HEK293 (cell line): ENCODE measurements at regions not wholly inside any gene's neighbourhood (a gene's known extent, or its start where the extent isn't known, plus 50 kb on each side); places are given as distances from the start of the nearest gene placed in this dataset.

Source experiments
- CTCF ChIA-PET: fragments of 350-600 bp; formaldehyde crosslinking; extraction: SDS; loops from one replicate; lab custom pipeline; 2021; ENCODE audit warnings: antibody characterized with exemption; lab: Yijun Ruan, JAX
- POLR2A ChIA-PET: fragments of 300-600 bp; formaldehyde crosslinking; extraction: SDS; loops from one replicate; lab custom pipeline; 2020; ENCODE audit warnings: antibody characterized with exemption, inconsistent platforms; lab: Yijun Ruan, JAX
- H3K27ac ChIP-seq: fragments of 200-500 bp; sonication (Bioruptor generic); 2 replicates; pipeline ENCODE4 v1.5.1; 2014; ENCODE audit warnings: low read depth, low read length, control low read depth, inconsistent platforms; ENCODE audit errors: extremely low read depth
- H3K36me3 ChIP-seq, 2 experiments: fragments of 200-500 bp in 1 of 2; sonication (Bioruptor generic) in 1 of 2; 1 replicate in 1 of 2; 2 replicates in 1 of 2; pipeline ENCODE4 v1.5.1; 2014 to 2017; ENCODE audit warnings: inconsistent platforms in 2 of 2, low read length in 2 of 2; ENCODE audit not compliant: control insufficient read depth in 2 of 2, insufficient read depth in 1 of 2
- H3K4me1 ChIP-seq: fragments of 200-500 bp; sonication (Bioruptor generic); 2 replicates; pipeline ENCODE4 v1.5.1; 2014; ENCODE audit warnings: mild to moderate bottlenecking, low read length, inconsistent platforms; ENCODE audit not compliant: control insufficient read depth, insufficient read depth
- H3K4me3 ChIP-seq: 2 replicates; pipeline ENCODE4 v1.5.1; 2011; ENCODE audit warnings: low read depth, mild to moderate bottlenecking, control low read depth, low read length, moderate library complexity
- H3K9me3 ChIP-seq: fragments of 200-500 bp; sonication (Bioruptor generic); 2 replicates; pipeline ENCODE4 v1.5.1; 2014; ENCODE audit warnings: low read depth, low read length, inconsistent platforms; ENCODE audit not compliant: control insufficient read depth, insufficient read depth
- BCL11B ChIP-seq: fragments of 450-650 bp; formaldehyde crosslinking; IDR thresholded peaks from 2 replicates; pipeline ENCODE4 v1.5.1; 2016; ENCODE audit warnings: low read depth, missing biosample characterization, missing genetic modification characterization
- EGR2 ChIP-seq: fragments of 450-650 bp; formaldehyde crosslinking; IDR thresholded peaks from 2 replicates; pipeline ENCODE4 v1.5.1; 2016; ENCODE audit warnings: low read depth, missing biosample characterization, missing genetic modification characterization
- GLI2 ChIP-seq: fragments of 450-650 bp; formaldehyde crosslinking; IDR thresholded peaks from 2 replicates; pipeline ENCODE4; 2017; ENCODE audit warnings: missing biosample characterization, missing genetic modification characterization, low read depth, borderline replicate concordance
- HOXD13 ChIP-seq: sonication (generic); formaldehyde crosslinking; IDR thresholded peaks from 2 replicates; pipeline ENCODE4 v1.8.0; 2022; ENCODE audit warnings: missing genetic modification reagents, borderline replicate concordance
- OVOL3 ChIP-seq: fragments of 450-650 bp; formaldehyde crosslinking; IDR thresholded peaks from 2 replicates; pipeline ENCODE4 v1.5.1; 2016; ENCODE audit warnings: missing biosample characterization, missing genetic modification characterization
- SCRT1 ChIP-seq: fragments of 450-650 bp; formaldehyde crosslinking; IDR thresholded peaks from 2 replicates; pipeline ENCODE4 v1.5.1; 2016; ENCODE audit warnings: missing biosample characterization, missing genetic modification characterization, borderline replicate concordance
- ZBTB21 ChIP-seq: fragments of 450-650 bp; formaldehyde crosslinking; IDR thresholded peaks from 2 replicates; pipeline ENCODE4 v1.5.1; 2017; ENCODE audit warnings: missing biosample characterization, missing genetic modification characterization
- ZFP69B ChIP-seq: fragments of 450-650 bp; formaldehyde crosslinking; IDR thresholded peaks from 2 replicates; pipeline ENCODE4 v1.5.1; 2016; ENCODE audit warnings: missing biosample characterization, missing genetic modification characterization
- ZIC2 ChIP-seq: fragments of 450-650 bp; formaldehyde crosslinking; IDR thresholded peaks from 2 replicates; pipeline ENCODE4 v1.5.1; 2016; ENCODE audit warnings: missing biosample characterization, missing genetic modification characterization
- ZNF10 ChIP-seq: fragments of 450-650 bp; formaldehyde crosslinking; IDR thresholded peaks from 2 replicates; pipeline ENCODE4 v1.5.1; 2017; ENCODE audit warnings: missing biosample characterization, missing genetic modification characterization
- ZNF133 ChIP-seq: fragments of 450-650 bp; formaldehyde crosslinking; IDR thresholded peaks from 2 replicates; pipeline ENCODE4 v1.5.1; 2016; ENCODE audit warnings: missing biosample characterization, missing genetic modification characterization
- ZNF146 ChIP-seq: fragments of 450-650 bp; formaldehyde crosslinking; IDR thresholded peaks from 2 replicates; pipeline ENCODE4 v1.5.1; 2016; ENCODE audit warnings: missing biosample characterization, missing genetic modification characterization
- ZNF169 ChIP-seq: fragments of 450-650 bp; formaldehyde crosslinking; IDR thresholded peaks from 2 replicates; pipeline ENCODE4 v1.5.1; 2016; ENCODE audit warnings: missing biosample characterization, missing genetic modification characterization
- ZNF292 ChIP-seq: fragments of 450-650 bp; formaldehyde crosslinking; IDR thresholded peaks from 2 replicates; pipeline ENCODE4 v1.5.1; 2016; ENCODE audit warnings: low read depth, missing biosample characterization, missing genetic modification characterization, borderline replicate concordance
- ZNF544 ChIP-seq: fragments of 450-650 bp; formaldehyde crosslinking; IDR thresholded peaks from 2 replicates; pipeline ENCODE4 v1.5.0; 2017; ENCODE audit warnings: missing biosample characterization, missing genetic modification characterization
- ZNF571 ChIP-seq: fragments of 450-650 bp; formaldehyde crosslinking; IDR thresholded peaks from 2 replicates; pipeline ENCODE4 v1.5.0; 2017; ENCODE audit warnings: missing biosample characterization, missing genetic modification characterization
- ZNF600 ChIP-seq: fragments of 450-650 bp; formaldehyde crosslinking; IDR thresholded peaks from 2 replicates; pipeline ENCODE4 v1.5.1; 2016; ENCODE audit warnings: missing biosample characterization, missing genetic modification characterization
- ZNF623 ChIP-seq: fragments of 450-650 bp; formaldehyde crosslinking; IDR thresholded peaks from 2 replicates; pipeline ENCODE4 v1.5.1; 2016; ENCODE audit warnings: missing biosample characterization, missing genetic modification characterization
- ZNF664 ChIP-seq: fragments of 450-650 bp; formaldehyde crosslinking; IDR thresholded peaks from 2 replicates; pipeline ENCODE4 v1.5.1; 2016; ENCODE audit warnings: missing biosample characterization, missing genetic modification characterization
- ZNF777 ChIP-seq: fragments of 450-650 bp; formaldehyde crosslinking; IDR thresholded peaks from 2 replicates; pipeline ENCODE4 v1.5.1; 2017; ENCODE audit warnings: missing biosample characterization, missing genetic modification characterization, borderline replicate concordance
- ZNF785 ChIP-seq: fragments of 450-650 bp; formaldehyde crosslinking; IDR thresholded peaks from 2 replicates; pipeline ENCODE4 v1.5.1; 2016; ENCODE audit warnings: missing biosample characterization, missing genetic modification characterization
- ZSCAN16 ChIP-seq: fragments of 450-650 bp; formaldehyde crosslinking; IDR thresholded peaks from 2 replicates; pipeline ENCODE4 v1.5.1; 2016; ENCODE audit warnings: missing biosample characterization, missing genetic modification characterization
- TF ChIP-seq, protein P1 (sequence below): fragments of 450-650 bp; formaldehyde crosslinking; IDR thresholded peaks from 2 replicates; pipeline ENCODE4 v1.5.1; 2016; ENCODE audit warnings: missing biosample characterization, missing genetic modification characterization
- TF ChIP-seq, protein P2 (sequence below): fragments of 450-650 bp; formaldehyde crosslinking; IDR thresholded peaks from 2 replicates; pipeline ENCODE4 v1.5.1; 2016; ENCODE audit warnings: missing biosample characterization, missing genetic modification characterization, low read depth
- TF ChIP-seq, protein P3 (sequence below): fragments of 450-650 bp; formaldehyde crosslinking; IDR thresholded peaks from 2 replicates; pipeline ENCODE4 v1.5.1; 2016; ENCODE audit warnings: missing biosample characterization, missing genetic modification characterization
- TF ChIP-seq, protein P4 (sequence below): fragments of 450-650 bp; formaldehyde crosslinking; IDR thresholded peaks from 2 replicates; pipeline ENCODE4 v1.5.1; 2016; ENCODE audit warnings: missing biosample characterization, missing genetic modification characterization
- TF ChIP-seq, protein P5 (sequence below): fragments of 450-650 bp; formaldehyde crosslinking; IDR thresholded peaks from 2 replicates; pipeline ENCODE4 v1.5.1; 2017; ENCODE audit warnings: missing biosample characterization, missing genetic modification characterization

DNA sequence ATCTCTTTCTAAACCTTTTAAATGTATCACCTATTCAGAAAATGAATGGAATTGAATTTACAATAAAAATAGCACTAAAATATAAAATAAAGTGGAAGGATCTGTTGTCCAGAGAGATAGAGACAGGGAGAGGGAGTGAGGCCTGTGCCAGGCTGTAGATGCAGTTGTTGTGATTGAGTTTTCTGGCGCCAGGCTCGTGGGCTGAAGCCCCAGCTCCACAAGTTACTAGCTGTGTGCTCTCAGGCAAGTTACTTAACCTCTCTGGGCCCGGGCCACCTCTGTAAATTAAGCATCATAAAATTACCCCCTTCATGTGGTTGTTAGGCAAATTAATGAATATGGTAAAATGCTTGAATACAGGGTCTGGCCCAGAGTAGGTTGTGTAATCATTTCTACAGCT is 52.3 kb upstream of the USP29 start:
- TF ChIP-seq OVOL3 (tag by site-specific recombination) (no peak), ZNF10 (no peak), ZFP69B (tag by site-specific recombination) (no peak), GLI2 (no peak), SCRT1 (no peak), ZNF600 (tag by site-specific recombination) (no peak), ZNF292 (tag by site-specific recombination) (no peak), ZNF169 (tag by site-specific recombination) (no peak), ZIC2 (tag by site-specific recombination) (no peak), ZNF133 (tag by site-specific recombination) (no peak), ZNF146 (tag by site-specific recombination) (no peak), HOXD13 (CRISPR knock-in tag) (no peak)
- TF ChIP-seq, all 188 proteins: peak for 0
- no peaks in the 10 kb centered on the region for H3K4me1 ChIP-seq
- no peak overlapping the region for H3K4me3 ChIP-seq
- POLR2A ChIA-PET, result no interaction called here
- no peak overlapping the region for H3K27ac ChIP-seq
- no peaks in the 10 kb centered on the region; the same call in 1 of the 2 replicates for H3K9me3 ChIP-seq
- H3K36me3 ChIP-seq, result no peaks in the 10 kb centered on the region
- CTCF ChIA-PET, result interaction anchor here (1.1 kb wide), 1 partner anchor 157 kb away, joined by 3 read pairs; no protein-coding TSS in a partner anchor

DNA sequence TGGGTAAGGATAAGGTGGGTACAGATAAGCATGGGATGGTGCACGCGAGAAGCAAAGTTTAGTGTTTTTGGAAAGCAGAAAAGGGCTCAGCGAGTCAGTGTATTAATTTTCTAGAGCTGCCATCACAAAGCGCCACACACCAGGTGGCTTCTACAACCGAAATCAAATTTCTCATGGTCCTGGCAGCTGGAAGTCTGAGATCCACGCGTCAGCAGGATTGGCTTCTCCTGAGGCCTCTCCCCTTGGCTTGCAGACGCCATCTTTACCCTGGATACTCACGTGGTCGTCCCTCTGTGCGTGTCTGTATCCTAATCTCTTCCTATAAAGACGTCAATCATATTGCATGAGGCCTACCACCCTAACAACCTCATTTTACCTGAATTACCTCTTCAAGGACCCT is 51.5 kb upstream of the USP29 start:
- ChIA-PET POLR2A (no interaction called here), CTCF (interaction anchor here (0.6 to 1.1 kb wide), 2 partner anchors 157 to 815 kb away, joined by 3 to 4 read pairs; no protein-coding TSS in a partner anchor)
- no peaks in the 10 kb centered on the region for H3K4me1 ChIP-seq
- H3K9me3 ChIP-seq, result no peaks in the 10 kb centered on the region; the same call in 1 of the 2 replicates
- no peaks in the 10 kb centered on the region for H3K36me3 ChIP-seq
- no peak overlapping the region for H3K4me3 ChIP-seq
- H3K27ac ChIP-seq, result no peak overlapping the region
- TF ChIP-seq ZNF777 (tag by site-specific recombination) (no peak), BCL11B (tag by site-specific recombination) (no peak), ZNF544 (no peak), ZSCAN16 (tag by site-specific recombination) (no peak), EGR2 (tag by site-specific recombination) (no peak), ZNF664 (tag by site-specific recombination) (no peak), ZNF571 (no peak), ZBTB21 (no peak), ZNF785 (tag by site-specific recombination) (no peak), ZNF623 (tag by site-specific recombination) (no peak)
- TF ChIP-seq, protein P1, sequence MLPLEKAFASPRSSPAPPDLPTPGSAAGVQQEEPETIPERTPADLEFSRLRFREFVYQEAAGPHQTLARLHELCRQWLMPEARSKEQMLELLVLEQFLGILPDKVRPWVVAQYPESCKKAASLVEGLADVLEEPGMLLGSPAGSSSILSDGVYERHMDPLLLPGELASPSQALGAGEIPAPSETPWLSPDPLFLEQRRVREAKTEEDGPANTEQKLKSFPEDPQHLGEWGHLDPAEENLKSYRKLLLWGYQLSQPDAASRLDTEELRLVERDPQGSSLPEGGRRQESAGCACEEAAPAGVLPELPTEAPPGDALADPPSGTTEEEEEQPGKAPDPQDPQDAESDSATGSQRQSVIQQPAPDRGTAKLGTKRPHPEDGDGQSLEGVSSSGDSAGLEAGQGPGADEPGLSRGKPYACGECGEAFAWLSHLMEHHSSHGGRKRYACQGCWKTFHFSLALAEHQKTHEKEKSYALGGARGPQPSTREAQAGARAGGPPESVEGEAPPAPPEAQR (tag by site-specific recombination), result no peak
- TF ChIP-seq, protein P2, sequence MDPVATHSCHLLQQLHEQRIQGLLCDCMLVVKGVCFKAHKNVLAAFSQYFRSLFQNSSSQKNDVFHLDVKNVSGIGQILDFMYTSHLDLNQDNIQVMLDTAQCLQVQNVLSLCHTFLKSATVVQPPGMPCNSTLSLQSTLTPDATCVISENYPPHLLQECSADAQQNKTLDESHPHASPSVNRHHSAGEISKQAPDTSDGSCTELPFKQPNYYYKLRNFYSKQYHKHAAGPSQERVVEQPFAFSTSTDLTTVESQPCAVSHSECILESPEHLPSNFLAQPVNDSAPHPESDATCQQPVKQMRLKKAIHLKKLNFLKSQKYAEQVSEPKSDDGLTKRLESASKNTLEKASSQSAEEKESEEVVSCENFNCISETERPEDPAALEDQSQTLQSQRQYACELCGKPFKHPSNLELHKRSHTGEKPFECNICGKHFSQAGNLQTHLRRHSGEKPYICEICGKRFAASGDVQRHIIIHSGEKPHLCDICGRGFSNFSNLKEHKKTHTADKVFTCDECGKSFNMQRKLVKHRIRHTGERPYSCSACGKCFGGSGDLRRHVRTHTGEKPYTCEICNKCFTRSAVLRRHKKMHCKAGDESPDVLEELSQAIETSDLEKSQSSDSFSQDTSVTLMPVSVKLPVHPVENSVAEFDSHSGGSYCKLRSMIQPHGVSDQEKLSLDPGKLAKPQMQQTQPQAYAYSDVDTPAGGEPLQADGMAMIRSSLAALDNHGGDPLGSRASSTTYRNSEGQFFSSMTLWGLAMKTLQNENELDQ (tag by site-specific recombination), result no peak
- TF ChIP-seq, protein P3, sequence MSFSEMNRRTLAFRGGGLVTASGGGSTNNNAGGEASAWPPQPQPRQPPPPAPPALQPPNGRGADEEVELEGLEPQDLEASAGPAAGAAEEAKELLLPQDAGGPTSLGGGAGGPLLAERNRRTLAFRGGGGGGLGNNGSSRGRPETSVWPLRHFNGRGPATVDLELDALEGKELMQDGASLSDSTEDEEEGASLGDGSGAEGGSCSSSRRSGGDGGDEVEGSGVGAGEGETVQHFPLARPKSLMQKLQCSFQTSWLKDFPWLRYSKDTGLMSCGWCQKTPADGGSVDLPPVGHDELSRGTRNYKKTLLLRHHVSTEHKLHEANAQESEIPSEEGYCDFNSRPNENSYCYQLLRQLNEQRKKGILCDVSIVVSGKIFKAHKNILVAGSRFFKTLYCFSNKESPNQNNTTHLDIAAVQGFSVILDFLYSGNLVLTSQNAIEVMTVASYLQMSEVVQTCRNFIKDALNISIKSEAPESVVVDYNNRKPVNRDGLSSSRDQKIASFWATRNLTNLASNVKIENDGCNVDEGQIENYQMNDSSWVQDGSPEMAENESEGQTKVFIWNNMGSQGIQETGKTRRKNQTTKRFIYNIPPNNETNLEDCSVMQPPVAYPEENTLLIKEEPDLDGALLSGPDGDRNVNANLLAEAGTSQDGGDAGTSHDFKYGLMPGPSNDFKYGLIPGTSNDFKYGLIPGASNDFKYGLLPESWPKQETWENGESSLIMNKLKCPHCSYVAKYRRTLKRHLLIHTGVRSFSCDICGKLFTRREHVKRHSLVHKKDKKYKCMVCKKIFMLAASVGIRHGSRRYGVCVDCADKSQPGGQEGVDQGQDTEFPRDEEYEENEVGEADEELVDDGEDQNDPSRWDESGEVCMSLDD (tag by site-specific recombination), result no peak
- TF ChIP-seq, protein P4, sequence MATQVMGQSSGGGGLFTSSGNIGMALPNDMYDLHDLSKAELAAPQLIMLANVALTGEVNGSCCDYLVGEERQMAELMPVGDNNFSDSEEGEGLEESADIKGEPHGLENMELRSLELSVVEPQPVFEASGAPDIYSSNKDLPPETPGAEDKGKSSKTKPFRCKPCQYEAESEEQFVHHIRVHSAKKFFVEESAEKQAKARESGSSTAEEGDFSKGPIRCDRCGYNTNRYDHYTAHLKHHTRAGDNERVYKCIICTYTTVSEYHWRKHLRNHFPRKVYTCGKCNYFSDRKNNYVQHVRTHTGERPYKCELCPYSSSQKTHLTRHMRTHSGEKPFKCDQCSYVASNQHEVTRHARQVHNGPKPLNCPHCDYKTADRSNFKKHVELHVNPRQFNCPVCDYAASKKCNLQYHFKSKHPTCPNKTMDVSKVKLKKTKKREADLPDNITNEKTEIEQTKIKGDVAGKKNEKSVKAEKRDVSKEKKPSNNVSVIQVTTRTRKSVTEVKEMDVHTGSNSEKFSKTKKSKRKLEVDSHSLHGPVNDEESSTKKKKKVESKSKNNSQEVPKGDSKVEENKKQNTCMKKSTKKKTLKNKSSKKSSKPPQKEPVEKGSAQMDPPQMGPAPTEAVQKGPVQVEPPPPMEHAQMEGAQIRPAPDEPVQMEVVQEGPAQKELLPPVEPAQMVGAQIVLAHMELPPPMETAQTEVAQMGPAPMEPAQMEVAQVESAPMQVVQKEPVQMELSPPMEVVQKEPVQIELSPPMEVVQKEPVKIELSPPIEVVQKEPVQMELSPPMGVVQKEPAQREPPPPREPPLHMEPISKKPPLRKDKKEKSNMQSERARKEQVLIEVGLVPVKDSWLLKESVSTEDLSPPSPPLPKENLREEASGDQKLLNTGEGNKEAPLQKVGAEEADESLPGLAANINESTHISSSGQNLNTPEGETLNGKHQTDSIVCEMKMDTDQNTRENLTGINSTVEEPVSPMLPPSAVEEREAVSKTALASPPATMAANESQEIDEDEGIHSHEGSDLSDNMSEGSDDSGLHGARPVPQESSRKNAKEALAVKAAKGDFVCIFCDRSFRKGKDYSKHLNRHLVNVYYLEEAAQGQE, result no peak
- TF ChIP-seq, protein P5, sequence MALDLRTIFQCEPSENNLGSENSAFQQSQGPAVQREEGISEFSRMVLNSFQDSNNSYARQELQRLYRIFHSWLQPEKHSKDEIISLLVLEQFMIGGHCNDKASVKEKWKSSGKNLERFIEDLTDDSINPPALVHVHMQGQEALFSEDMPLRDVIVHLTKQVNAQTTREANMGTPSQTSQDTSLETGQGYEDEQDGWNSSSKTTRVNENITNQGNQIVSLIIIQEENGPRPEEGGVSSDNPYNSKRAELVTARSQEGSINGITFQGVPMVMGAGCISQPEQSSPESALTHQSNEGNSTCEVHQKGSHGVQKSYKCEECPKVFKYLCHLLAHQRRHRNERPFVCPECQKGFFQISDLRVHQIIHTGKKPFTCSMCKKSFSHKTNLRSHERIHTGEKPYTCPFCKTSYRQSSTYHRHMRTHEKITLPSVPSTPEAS (tag by site-specific recombination), result no peak
